ENCODE measurements at regions not wholly inside any gene's neighbourhood (a gene's known extent, or its start where the extent isn't known, plus 50 kb on each side); places are given as distances from the start of the nearest gene placed in this dataset.

DNA sequence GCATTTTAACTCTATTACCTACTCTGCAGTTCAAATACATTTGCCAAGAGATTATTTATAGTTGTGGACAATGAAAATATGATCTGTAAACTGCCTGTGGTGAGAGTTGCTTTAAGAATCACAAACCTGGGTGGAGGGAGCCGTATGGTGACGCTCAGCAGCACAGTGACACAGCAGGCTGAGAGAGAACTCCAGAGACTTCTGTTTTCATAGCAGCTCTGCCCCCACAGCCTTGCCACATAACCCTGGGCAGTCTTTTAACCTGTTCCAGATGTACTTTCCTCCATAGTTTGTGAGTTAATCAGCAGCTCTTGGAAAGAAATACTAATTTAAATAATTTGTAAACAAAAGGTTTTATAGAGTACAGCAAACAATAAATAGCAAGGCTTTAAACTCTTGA, 450.5 kb downstream of the ELAVL2 start:
- Histone ChIP-seq H3K9ac (ENCODE audit: low read length) (no peak overlapping the region), H3K79me2 (ENCODE audit: insufficient read depth, low read length) (no peaks in the 10 kb centered on the region), H2AFZ (ENCODE audit: low read depth, low read length, severe bottlenecking) (no peak overlapping the region), H3F3A (ENCODE audit: insufficient read depth) (no peaks in the 10 kb centered on the region), H3K4me2 (ENCODE audit: low read depth, low read length, poor library complexity, severe bottlenecking) (no peak overlapping the region), H3K27ac (ENCODE audit: low read depth, low read length) (no peak overlapping the region), H3K27me3 (ENCODE audit: low read length) (no peaks in the 10 kb centered on the region), H3K4me3 (ENCODE audit: insufficient read depth, low read length, poor library complexity, severe bottlenecking) (no peak overlapping the region), H3K9me2 (replicated peaks; ENCODE audit: insufficient read depth, low read length) (no peaks in the 10 kb centered on the region), H4K20me1 (ENCODE audit: low read depth, low read length) (no peaks in the 10 kb centered on the region), H3K36me3 (ENCODE audit: low read length) (no peaks in the 10 kb centered on the region), H3K9me3 (ENCODE audit: insufficient read depth, low read length) (no peaks in the 10 kb centered on the region)
- TF ChIP-seq, protein P1, sequence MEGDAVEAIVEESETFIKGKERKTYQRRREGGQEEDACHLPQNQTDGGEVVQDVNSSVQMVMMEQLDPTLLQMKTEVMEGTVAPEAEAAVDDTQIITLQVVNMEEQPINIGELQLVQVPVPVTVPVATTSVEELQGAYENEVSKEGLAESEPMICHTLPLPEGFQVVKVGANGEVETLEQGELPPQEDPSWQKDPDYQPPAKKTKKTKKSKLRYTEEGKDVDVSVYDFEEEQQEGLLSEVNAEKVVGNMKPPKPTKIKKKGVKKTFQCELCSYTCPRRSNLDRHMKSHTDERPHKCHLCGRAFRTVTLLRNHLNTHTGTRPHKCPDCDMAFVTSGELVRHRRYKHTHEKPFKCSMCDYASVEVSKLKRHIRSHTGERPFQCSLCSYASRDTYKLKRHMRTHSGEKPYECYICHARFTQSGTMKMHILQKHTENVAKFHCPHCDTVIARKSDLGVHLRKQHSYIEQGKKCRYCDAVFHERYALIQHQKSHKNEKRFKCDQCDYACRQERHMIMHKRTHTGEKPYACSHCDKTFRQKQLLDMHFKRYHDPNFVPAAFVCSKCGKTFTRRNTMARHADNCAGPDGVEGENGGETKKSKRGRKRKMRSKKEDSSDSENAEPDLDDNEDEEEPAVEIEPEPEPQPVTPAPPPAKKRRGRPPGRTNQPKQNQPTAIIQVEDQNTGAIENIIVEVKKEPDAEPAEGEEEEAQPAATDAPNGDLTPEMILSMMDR (IDR thresholded peaks at IDR 0.05; ENCODE audit: insufficient read depth, low read length, poor library complexity, severe bottlenecking), result no peak
- no peak for TF ChIP-seq EZH2phosphoT487 (conservative IDR thresholded peaks at IDR 0.05; ENCODE audit: low read length)

DNA sequence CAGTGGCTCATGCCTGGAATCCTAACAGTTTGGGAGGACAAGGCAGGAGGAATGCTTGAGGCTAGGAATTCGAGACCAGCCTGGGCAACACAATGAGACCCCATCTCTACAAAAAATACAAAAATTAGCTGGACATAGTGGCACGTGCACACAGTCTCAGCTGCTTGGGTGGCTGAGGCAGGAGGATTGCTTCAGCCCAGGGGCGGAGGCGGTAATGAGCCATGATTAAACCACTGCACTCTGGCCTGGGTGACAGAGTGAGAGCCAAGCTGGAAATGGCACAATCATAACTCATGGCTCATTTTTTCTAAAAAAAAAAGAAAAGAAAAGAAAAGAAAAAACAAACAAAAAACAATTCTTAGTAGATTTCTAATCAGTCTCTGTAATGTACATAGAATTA, 446.2 kb downstream of the ELAVL2 start:
- Histone ChIP-seq H3K9me2 (replicated peaks; ENCODE audit: insufficient read depth, low read length) (no peaks in the 10 kb centered on the region), H3K79me2 (ENCODE audit: insufficient read depth, low read length) (no peaks in the 10 kb centered on the region), H3F3A (ENCODE audit: insufficient read depth) (no peaks in the 10 kb centered on the region), H3K36me3 (ENCODE audit: low read length) (no peaks in the 10 kb centered on the region), H3K4me2 (ENCODE audit: low read depth, low read length, poor library complexity, severe bottlenecking) (no peak overlapping the region), H3K4me3 (ENCODE audit: insufficient read depth, low read length, poor library complexity, severe bottlenecking) (no peak overlapping the region), H3K9me3 (ENCODE audit: insufficient read depth, low read length) (no peaks in the 10 kb centered on the region), H3K9ac (ENCODE audit: low read length) (no peak overlapping the region), H3K27me3 (ENCODE audit: low read length) (no peaks in the 10 kb centered on the region), H2AFZ (ENCODE audit: low read depth, low read length, severe bottlenecking) (no peak overlapping the region), H4K20me1 (ENCODE audit: low read depth, low read length) (no peaks in the 10 kb centered on the region), H3K27ac (ENCODE audit: low read depth, low read length) (no peak overlapping the region)
- no peak for TF ChIP-seq EZH2phosphoT487 (conservative IDR thresholded peaks at IDR 0.05; ENCODE audit: low read length)
- TF ChIP-seq, protein P1 (IDR thresholded peaks at IDR 0.05; ENCODE audit: insufficient read depth, low read length, poor library complexity, severe bottlenecking), result no peak

DNA sequence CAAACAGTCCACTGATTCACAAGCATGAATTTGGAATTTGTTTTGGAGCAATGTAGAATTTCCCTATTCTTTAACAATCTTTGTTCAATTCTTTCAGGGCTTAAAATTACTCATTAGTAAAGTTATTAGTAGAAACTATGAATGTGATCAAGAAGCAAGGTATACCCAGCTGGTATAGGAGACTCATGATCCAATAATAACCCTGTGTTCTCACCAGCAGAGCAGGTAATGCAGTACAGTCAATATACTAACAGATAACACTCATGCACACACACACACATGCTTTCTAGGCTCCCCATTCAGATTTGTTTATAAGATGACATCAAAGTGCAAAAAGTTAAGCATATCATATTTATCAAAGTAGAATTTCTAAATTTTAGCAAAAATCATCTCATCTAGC, 445.2 kb downstream of the ELAVL2 start:
- TF ChIP-seq EZH2phosphoT487 (conservative IDR thresholded peaks at IDR 0.05; ENCODE audit: low read length), result no peak
- H3K36me3 ChIP-seq (ENCODE audit: low read length), result no peaks in the 10 kb centered on the region
- H3K9me2 ChIP-seq (replicated peaks; ENCODE audit: insufficient read depth, low read length), result no peaks in the 10 kb centered on the region
- no peaks in the 10 kb centered on the region for H3K79me2 ChIP-seq (ENCODE audit: insufficient read depth, low read length)
- H3K27ac ChIP-seq (ENCODE audit: low read depth, low read length), result no peak overlapping the region
- no peaks in the 10 kb centered on the region for H3K27me3 ChIP-seq (ENCODE audit: low read length)
- H3F3A ChIP-seq (ENCODE audit: insufficient read depth), result no peaks in the 10 kb centered on the region
- H4K20me1 ChIP-seq (ENCODE audit: low read depth, low read length), result no peaks in the 10 kb centered on the region
- no peak overlapping the region for H2AFZ ChIP-seq (ENCODE audit: low read depth, low read length, severe bottlenecking)
- H3K4me2 ChIP-seq (ENCODE audit: low read depth, low read length, poor library complexity, severe bottlenecking), result no peak overlapping the region
- no peaks in the 10 kb centered on the region for H3K9me3 ChIP-seq (ENCODE audit: insufficient read depth, low read length)
- no peak overlapping the region for H3K9ac ChIP-seq (ENCODE audit: low read length)
- H3K4me3 ChIP-seq (ENCODE audit: insufficient read depth, low read length, poor library complexity, severe bottlenecking), result no peak overlapping the region

DNA sequence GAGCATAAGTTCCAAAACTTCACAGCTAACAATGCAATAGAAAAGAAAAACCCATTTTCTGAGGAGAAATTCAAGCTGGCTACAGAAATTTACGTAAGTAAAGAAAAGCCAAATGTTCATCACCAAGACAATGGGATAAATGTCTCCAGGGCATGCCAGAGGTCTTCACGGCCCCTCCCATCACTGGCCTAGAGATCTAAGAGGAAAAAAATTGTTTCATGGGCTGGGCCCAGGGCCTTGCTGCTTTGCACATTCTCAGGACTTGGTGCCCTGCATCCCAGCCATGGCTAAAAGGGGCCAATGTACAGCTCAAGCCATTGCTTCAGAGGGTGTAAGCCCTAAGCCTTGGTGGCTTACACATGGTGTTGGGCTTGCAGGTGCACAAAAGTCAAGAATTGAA, 443.6 kb downstream of the ELAVL2 start:
- no peaks in the 10 kb centered on the region for H4K20me1 ChIP-seq (ENCODE audit: low read depth, low read length)
- H3K4me3 ChIP-seq (ENCODE audit: insufficient read depth, low read length, poor library complexity, severe bottlenecking), result no peak overlapping the region
- no peaks in the 10 kb centered on the region for H3K79me2 ChIP-seq (ENCODE audit: insufficient read depth, low read length)
- H2AFZ ChIP-seq (ENCODE audit: low read depth, low read length, severe bottlenecking), result no peak overlapping the region
- H3K9me3 ChIP-seq (ENCODE audit: insufficient read depth, low read length), result no peaks in the 10 kb centered on the region
- no peaks in the 10 kb centered on the region for H3K27me3 ChIP-seq (ENCODE audit: low read length)
- no peaks in the 10 kb centered on the region for H3F3A ChIP-seq (ENCODE audit: insufficient read depth)
- H3K36me3 ChIP-seq (ENCODE audit: low read length), result no peaks in the 10 kb centered on the region
- TF ChIP-seq, protein P1 (IDR thresholded peaks at IDR 0.05; ENCODE audit: insufficient read depth, low read length, poor library complexity, severe bottlenecking), result no peak
- no peak overlapping the region for H3K27ac ChIP-seq (ENCODE audit: low read depth, low read length)
- H3K4me2 ChIP-seq (ENCODE audit: low read depth, low read length, poor library complexity, severe bottlenecking), result no peak overlapping the region
- no peak overlapping the region for H3K9ac ChIP-seq (ENCODE audit: low read length)
- H3K9me2 ChIP-seq (replicated peaks; ENCODE audit: insufficient read depth, low read length), result no peaks in the 10 kb centered on the region

Measured in SU-DHL-6 (cell line).